ENCODE measurements at regions not wholly inside any gene's neighbourhood (a gene's known extent, or its start where the extent isn't known, plus 50 kb on each side); places are given as distances from the start of the nearest gene placed in this dataset.
"Not testable (repeated sequence)": the region's sequence is repeated elsewhere in the genome, so short reads cannot be mapped to it uniquely, and the experiment has no call there.

GRCh38 chr2:144674071-144674470 lies 154.2 kb upstream of the ZEB2 start:
- no peak for DNase-seq

- no peak for DNase-seq
These were observed 153.5 kb upstream of the ZEB2 start for GRCh38 chr2:144673456-144673855.

- no peak for DNase-seq
These were observed 152.0 kb upstream of the ZEB2 start for GRCh38 chr2:144671695-144672455.

- no peak for DNase-seq
These were observed 150.8 kb upstream of the ZEB2 start for GRCh38 chr2:144670738-144671137.

GRCh38 chr2:144670080-144670479 lies 150.2 kb upstream of the ZEB2 start:
- DNase-seq = no peak

- no peak for DNase-seq
These were observed 149.5 kb upstream of the ZEB2 start for GRCh38 chr2:144669196-144669987.

- DNase-seq = no peak
These were observed 148.7 kb upstream of the ZEB2 start for GRCh38 chr2:144668493-144669110.

GRCh38 chr2:144666032-144666431 lies 146.1 kb upstream of the ZEB2 start:
- DNase-seq = no peak

- no peak for DNase-seq
These were observed 143.3 kb upstream of the ZEB2 start for GRCh38 chr2:144663207-144663606.

GRCh38 chr2:144660518-144661316 lies 140.8 kb upstream of the ZEB2 start:
- DNase-seq = no peak

GRCh38 chr2:144659731-144660275 lies 139.9 kb upstream of the ZEB2 start:
- DNase-seq = no peak

GRCh38 chr2:144654523-144654922 lies 134.6 kb upstream of the ZEB2 start:
- no peak for DNase-seq

GRCh38 chr2:144650907-144651306 lies 131.0 kb upstream of the ZEB2 start:
- no peak for DNase-seq

GRCh38 chr2:144648837-144649465 lies 129.0 kb upstream of the ZEB2 start:
- DNase-seq = no peak

- DNase-seq = no peak
These were observed 125.3 kb upstream of the ZEB2 start for GRCh38 chr2:144645083-144645778.

- no peak for DNase-seq
These were observed 124.6 kb upstream of the ZEB2 start for GRCh38 chr2:144644549-144644948.

GRCh38 chr2:144643537-144644336 lies 123.8 kb upstream of the ZEB2 start:
- no peak for DNase-seq

GRCh38 chr2:144642856-144643255 lies 122.9 kb upstream of the ZEB2 start:
- no peak for DNase-seq

GRCh38 chr2:144642131-144642530 lies 122.2 kb upstream of the ZEB2 start:
- no peak for DNase-seq

GRCh38 chr2:144638250-144638649 lies 118.3 kb upstream of the ZEB2 start:
- not testable (repeated sequence) for DNase-seq

- DNase-seq = not testable (repeated sequence)
These were observed 116.9 kb upstream of the ZEB2 start for GRCh38 chr2:144636860-144637259.
